GM10248 (cell line): ENCODE measurements at regions not wholly inside any gene's neighbourhood (a gene's known extent, or its start where the extent isn't known, plus 50 kb on each side); places are given as distances from the start of the nearest gene placed in this dataset.

ENCODE experiments used
- CTCF ChIA-PET: fragments of 300-600 bp; sonication (Branson Sonifier 250); formaldehyde crosslinking; extraction: SDS; loops from one replicate; lab custom pipeline; 2021; ENCODE audit warnings: antibody characterized with exemption; lab: Yijun Ruan, JAX
- POLR2A ChIA-PET: fragments of 350-650 bp; sonication (Branson Sonifier 250); formaldehyde crosslinking; extraction: SDS; loops from one replicate; lab custom pipeline; 2020; ENCODE audit warnings: antibody characterized with exemption; lab: Yijun Ruan, JAX
- DNase-seq: peaks from one replicate; pipeline ENCODE4 v3.0.0; 2012; ENCODE audit errors: extremely low spot score
- TF ChIP-seq, protein P1 (sequence below): IDR thresholded peaks from 2 replicates; pipeline ENCODE4 v1.5.1; 2012; ENCODE audit warnings: mild to moderate bottlenecking, low read depth; ENCODE audit errors: extremely low read depth, missing control alignments, control extremely low read depth

GRCh38 chr4:41438931-41439297 lies 99.0 kb upstream of the LIMCH1 start:
- DNase-seq, result no peak
- TF ChIP-seq, protein P1, sequence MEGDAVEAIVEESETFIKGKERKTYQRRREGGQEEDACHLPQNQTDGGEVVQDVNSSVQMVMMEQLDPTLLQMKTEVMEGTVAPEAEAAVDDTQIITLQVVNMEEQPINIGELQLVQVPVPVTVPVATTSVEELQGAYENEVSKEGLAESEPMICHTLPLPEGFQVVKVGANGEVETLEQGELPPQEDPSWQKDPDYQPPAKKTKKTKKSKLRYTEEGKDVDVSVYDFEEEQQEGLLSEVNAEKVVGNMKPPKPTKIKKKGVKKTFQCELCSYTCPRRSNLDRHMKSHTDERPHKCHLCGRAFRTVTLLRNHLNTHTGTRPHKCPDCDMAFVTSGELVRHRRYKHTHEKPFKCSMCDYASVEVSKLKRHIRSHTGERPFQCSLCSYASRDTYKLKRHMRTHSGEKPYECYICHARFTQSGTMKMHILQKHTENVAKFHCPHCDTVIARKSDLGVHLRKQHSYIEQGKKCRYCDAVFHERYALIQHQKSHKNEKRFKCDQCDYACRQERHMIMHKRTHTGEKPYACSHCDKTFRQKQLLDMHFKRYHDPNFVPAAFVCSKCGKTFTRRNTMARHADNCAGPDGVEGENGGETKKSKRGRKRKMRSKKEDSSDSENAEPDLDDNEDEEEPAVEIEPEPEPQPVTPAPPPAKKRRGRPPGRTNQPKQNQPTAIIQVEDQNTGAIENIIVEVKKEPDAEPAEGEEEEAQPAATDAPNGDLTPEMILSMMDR, result no peak
- CTCF ChIA-PET, result no interaction called here
- POLR2A ChIA-PET, result no interaction called here

- ChIA-PET CTCF (interaction anchor here (1.1 kb wide), 1 partner anchor 60 kb away, joined by 3 read pairs; no protein-coding TSS in a partner anchor), POLR2A (no interaction called here)
- TF ChIP-seq, protein P1, result no peak
- no peak for DNase-seq
These were observed 95.1 kb upstream of the LIMCH1 start for GRCh38 chr4:41442810-41443209.

DNA sequence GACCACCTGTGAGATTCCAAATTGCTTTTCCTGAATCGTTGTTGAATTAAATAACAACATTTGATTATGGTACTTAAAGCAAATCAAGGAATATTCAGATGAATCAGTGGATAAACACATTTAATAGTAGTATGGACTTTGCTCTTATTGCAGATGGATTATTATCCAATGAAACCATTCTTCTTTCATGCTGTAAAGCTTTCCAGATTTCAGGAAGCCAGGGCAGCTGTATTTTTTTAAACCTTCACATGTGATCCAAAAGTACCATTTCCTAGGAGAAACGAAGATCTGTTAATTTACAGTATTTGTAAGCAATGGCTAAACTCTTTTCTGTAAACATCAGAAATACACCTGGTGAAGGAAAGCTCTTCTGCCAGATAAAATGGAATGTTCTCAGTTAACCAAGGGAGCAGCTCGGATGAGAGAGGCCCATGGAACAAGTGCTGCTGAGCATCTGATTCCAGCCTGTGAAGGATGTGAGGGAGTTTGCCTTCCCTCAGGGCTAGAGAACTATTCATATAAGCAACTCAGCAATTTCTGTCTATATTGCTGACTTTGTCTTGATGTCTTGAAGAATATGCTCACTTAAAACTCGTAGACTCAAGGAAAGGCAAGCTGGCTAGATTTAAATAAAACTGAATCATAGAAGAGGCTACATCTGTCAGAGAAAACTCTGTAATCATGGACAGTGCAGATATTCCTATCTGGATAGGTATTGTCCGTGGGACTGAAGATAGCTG lies 94.4 kb upstream of the LIMCH1 start:
- TF ChIP-seq, protein P1, result no peak
- DNase-seq, result no peak
- CTCF ChIA-PET, result interaction anchor here (1.1 kb wide), 1 partner anchor 60 kb away, joined by 3 read pairs; no protein-coding TSS in a partner anchor
- POLR2A ChIA-PET, result no interaction called here

- DNase-seq, result no peak
- POLR2A ChIA-PET, result no interaction called here
- TF ChIP-seq, protein P1, result no peak
- CTCF ChIA-PET, result no interaction called here
These were observed 91.6 kb upstream of the LIMCH1 start for GRCh38 chr4:41446391-41446790.

GRCh38 chr4:41446981-41447725 lies 90.8 kb upstream of the LIMCH1 start:
- no peak for DNase-seq
- ChIA-PET CTCF (interaction anchor here (0.8 kb wide), 1 partner anchor 23 kb away, joined by 3 read pairs; no protein-coding TSS in a partner anchor), POLR2A (no interaction called here)
- TF ChIP-seq, protein P1, result no peak

- ChIA-PET CTCF (interaction anchor here (1.0 kb wide), 1 partner anchor 38 kb away, joined by 3 read pairs; no protein-coding TSS in a partner anchor), POLR2A (no interaction called here)
- no peak for DNase-seq
- TF ChIP-seq, protein P1, result no peak
These were observed 89.0 kb upstream of the LIMCH1 start for GRCh38 chr4:41448934-41449333.
